Right lobe of liver (tissue), 4 donors: ENCODE measurements at regions not wholly inside any gene's neighbourhood (a gene's known extent, or its start where the extent isn't known, plus 50 kb on each side); places are given as distances from the start of the nearest gene placed in this dataset.

ENCODE experiments used
- CTCF ChIP-seq, 4 donors: fragments of 200-600 bp in 3 of 4; fragments of 450-650 bp in 1 of 4; IDR thresholded peaks; one replicate each; pipeline versions ENCODE4 v1.5.1 to v1.8.0; 2016 to 2022; ENCODE audit warnings: antibody characterized with exemption in 4 of 4, mild to moderate bottlenecking in 2 of 4
- POLR2A ChIP-seq: fragments of 450-650 bp; IDR thresholded peaks from one replicate; pipeline ENCODE4 v1.6.1; 2017; ENCODE audit warnings: antibody characterized with exemption, mild to moderate bottlenecking
- donor health status: DM: no; HTN: no; CAD: no.
- donor health status: DM: no; HTN: no; CAD: no.
- donor health status: DM: no; HTN: yes; CAD: no.

GRCh38 chr5:124825250-124825982, 79.0 kb upstream of the ZNF608 start:
- TF ChIP-seq CTCF (IDR thresholded peaks at IDR 0.05) (no peak), POLR2A (no peak)
